ENCODE measurements at regions not wholly inside any gene's neighbourhood (a gene's known extent, or its start where the extent isn't known, plus 50 kb on each side); places are given as distances from the start of the nearest gene placed in this dataset.
"Not testable (repeated sequence)": the region's sequence is repeated elsewhere in the genome, so short reads cannot be mapped to it uniquely, and the experiment has no call there.

- not testable (repeated sequence) for DNase-seq
These were observed 824.7 kb downstream of the LRRTM4 start for GRCh38 chr2:76697439-76697838.

GRCh38 chr2:76692908-76693307, 829.3 kb downstream of the LRRTM4 start:
- no peak for DNase-seq

- no peak for DNase-seq
These were observed 833.4 kb downstream of the LRRTM4 start for GRCh38 chr2:76688732-76689131.

GRCh38 chr2:76687923-76688322, 834.3 kb downstream of the LRRTM4 start:
- no peak for DNase-seq

- DNase-seq: no peak
These were observed 837.4 kb downstream of the LRRTM4 start for GRCh38 chr2:76684756-76685155.

- DNase-seq: no peak
These were observed 843.2 kb downstream of the LRRTM4 start for GRCh38 chr2:76679025-76679396.

GRCh38 chr2:76678383-76679024, 843.7 kb downstream of the LRRTM4 start:
- no peak for DNase-seq

GRCh38 chr2:76675212-76675611, 847.0 kb downstream of the LRRTM4 start:
- no peak for DNase-seq

GRCh38 chr2:76672798-76673197, 849.4 kb downstream of the LRRTM4 start:
- no peak for DNase-seq

GRCh38 chr2:76669966-76670465, 852.2 kb downstream of the LRRTM4 start:
- DNase-seq: no peak

GRCh38 chr2:76668279-76668678, 853.9 kb downstream of the LRRTM4 start:
- DNase-seq: no peak

GRCh38 chr2:76667821-76668271, 854.3 kb downstream of the LRRTM4 start:
- DNase-seq: no peak

GRCh38 chr2:76642129-76642528, 880.0 kb downstream of the LRRTM4 start:
- no peak for DNase-seq

- no peak for DNase-seq
These were observed 880.7 kb downstream of the LRRTM4 start for GRCh38 chr2:76641506-76641905.

GRCh38 chr2:76640905-76641304, 881.3 kb downstream of the LRRTM4 start:
- DNase-seq: no peak

GRCh38 chr2:76639171-76639680, 883.0 kb downstream of the LRRTM4 start:
- DNase-seq: no peak

GRCh38 chr2:76633276-76633921, 888.8 kb downstream of the LRRTM4 start:
- no peak for DNase-seq

GRCh38 chr2:76625101-76625500, 897.1 kb downstream of the LRRTM4 start:
- DNase-seq: no peak

- DNase-seq: no peak
These were observed 902.6 kb upstream of the GCFC2 start for GRCh38 chr2:76613330-76613729.

- no peak for DNase-seq
These were observed 902.0 kb upstream of the GCFC2 start for GRCh38 chr2:76612764-76613163.

- DNase-seq: no peak
These were observed 899.7 kb upstream of the GCFC2 start for GRCh38 chr2:76610451-76610850.

GRCh38 chr2:76599732-76600368, 889.1 kb upstream of the GCFC2 start:
- DNase-seq: no peak

- DNase-seq: no peak
These were observed 873.8 kb upstream of the GCFC2 start for GRCh38 chr2:76584474-76584873.

GRCh38 chr2:76579911-76580310, 869.2 kb upstream of the GCFC2 start:
- no peak for DNase-seq

Measured in stimulated activated CD4-positive, alpha-beta T cell treated with anti-CD3 and anti-CD28 coated beads, Interleukin-4, amount 100 ng/mL, for 24 hours (primary cell).